ENCODE measurements at regions not wholly inside any gene's neighbourhood (a gene's known extent, or its start where the extent isn't known, plus 50 kb on each side); places are given as distances from the start of the nearest gene placed in this dataset.
"Not testable (repeated sequence)": the region's sequence is repeated elsewhere in the genome, so short reads cannot be mapped to it uniquely, and the experiment has no call there.

GRCh38 chr3:103203441-103203840 lies 768.6 kb downstream of the ZPLD1 start:
- DNase-seq = no peak

DNA sequence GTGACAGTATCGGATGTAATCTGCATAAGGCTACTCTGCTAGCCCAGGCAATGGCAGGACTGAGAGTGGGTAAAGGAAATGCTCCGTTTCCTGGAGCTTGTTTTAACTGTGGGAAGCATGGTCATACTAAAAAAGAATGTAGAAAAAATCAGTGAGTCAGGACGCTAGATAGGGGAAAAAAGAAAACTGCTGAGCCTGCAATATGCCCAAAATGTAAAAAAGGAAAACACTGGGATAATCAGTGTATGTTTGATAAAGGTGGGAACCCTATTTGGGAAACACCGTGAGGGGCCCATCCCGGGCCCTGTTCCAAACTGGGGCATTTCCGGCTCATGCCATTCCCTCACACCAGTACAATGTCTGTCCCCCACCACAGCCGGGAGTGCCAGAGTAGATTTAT lies 775.8 kb downstream of the ZPLD1 start:
- DNase-seq = no peak

- no peak for DNase-seq
Observed at GRCh38 chr3:103218146-103218545, 783.3 kb downstream of the ZPLD1 start.

DNA sequence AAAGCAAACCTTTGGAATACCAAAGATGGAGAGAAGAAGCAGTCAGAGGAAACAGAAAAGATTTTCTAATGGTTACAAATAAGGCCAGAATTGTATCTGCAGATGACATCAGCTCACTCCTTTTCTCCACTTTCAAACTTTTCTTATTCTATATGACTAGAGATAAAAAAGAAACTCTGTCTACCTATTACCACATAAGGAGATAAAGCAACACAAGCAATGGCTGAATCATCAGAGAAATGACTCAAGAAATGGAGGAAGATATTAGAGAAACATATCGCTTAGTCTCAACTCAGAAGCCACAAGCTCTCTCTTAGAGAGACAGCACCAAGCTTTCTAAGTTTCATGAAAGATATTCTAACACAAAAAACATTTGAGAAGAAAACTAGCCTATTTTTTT lies 784.0 kb downstream of the ZPLD1 start:
- DNase-seq = no peak

GRCh38 chr3:103227651-103228050 lies 792.8 kb downstream of the ZPLD1 start:
- no peak for DNase-seq

DNA sequence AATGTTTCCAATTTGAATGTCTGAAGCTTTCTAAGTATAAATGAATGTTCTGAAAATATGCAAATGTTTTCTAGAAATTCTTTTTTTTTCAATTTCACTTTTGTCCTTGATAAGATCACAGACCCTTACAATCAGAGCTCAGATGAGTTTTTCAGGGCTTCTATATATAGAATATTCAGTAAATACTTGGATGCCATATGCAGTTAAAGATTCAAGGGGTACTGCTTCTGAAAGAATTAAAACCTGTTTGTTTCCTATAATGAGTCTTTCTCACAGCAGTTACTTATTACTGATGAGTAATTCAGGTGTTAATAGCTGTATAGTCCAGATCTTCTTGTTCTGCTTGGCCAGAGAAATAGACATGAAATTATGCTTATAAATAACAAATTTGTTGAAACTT lies 812.6 kb downstream of the ZPLD1 start:
- DNase-seq = no peak

GRCh38 chr3:103254827-103255226 lies 820.0 kb downstream of the ZPLD1 start:
- not testable (repeated sequence) for DNase-seq

- DNase-seq = no peak
Observed at GRCh38 chr3:103269287-103269686, 834.5 kb downstream of the ZPLD1 start.

- no peak for DNase-seq
Observed at GRCh38 chr3:103271575-103271974, 836.8 kb downstream of the ZPLD1 start.

DNA sequence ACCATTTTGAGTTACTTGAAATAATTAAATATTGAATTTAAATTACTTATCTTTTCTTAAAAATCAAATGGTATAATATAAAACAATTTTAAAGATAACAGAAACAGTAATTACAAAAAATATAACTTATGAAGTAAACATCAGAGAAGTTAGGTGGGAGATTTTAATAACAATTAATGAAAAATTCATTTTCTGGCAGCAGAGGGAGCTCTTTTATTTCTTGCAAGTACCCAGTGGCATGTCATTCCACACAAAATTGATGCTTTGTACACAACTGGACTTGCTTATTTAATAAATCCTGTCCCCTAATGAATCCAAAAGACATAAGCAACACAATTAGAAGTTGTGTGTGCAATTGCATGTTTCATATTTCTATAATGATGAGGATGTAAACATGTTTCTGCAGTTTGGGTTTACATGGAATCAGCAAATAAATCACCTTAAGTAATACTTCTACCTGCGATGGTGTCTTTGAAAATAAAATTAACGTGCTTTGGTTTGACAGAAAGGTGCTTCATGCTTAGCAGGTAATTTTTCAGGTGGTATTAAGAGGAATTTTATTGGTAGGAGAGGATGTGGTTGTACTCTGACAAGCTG lies 861.3 kb downstream of the ZPLD1 start:
- peak; percentile 61 for DNase-seq

DNA sequence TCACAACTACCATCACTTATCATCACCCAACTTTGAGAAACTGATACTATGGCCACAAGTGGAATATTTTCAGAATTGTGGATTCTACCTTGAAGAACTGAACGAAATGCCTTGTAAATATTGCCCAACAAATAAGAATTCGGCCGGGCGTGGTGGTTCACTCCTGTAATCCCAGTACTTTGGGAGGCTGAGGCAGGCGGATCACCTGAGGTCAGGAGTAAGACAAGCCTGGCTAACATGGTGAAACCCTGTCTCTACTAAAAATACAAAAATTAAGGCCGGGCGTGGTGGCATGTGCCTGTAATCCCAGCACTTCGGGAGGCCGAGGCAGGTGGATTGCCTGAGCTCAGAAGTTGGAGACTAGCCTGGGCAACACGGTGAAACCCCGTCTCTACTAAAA lies 862.7 kb downstream of the ZPLD1 start:
- not testable (repeated sequence) for DNase-seq

GRCh38 chr3:103306104-103306503 lies 871.3 kb downstream of the ZPLD1 start:
- DNase-seq = no peak

- DNase-seq = peak; percentile 55
Observed at GRCh38 chr3:103308921-103309320, 874.1 kb downstream of the ZPLD1 start.

- DNase-seq = no peak
Observed at GRCh38 chr3:103319912-103320311, 885.1 kb downstream of the ZPLD1 start.

DNA sequence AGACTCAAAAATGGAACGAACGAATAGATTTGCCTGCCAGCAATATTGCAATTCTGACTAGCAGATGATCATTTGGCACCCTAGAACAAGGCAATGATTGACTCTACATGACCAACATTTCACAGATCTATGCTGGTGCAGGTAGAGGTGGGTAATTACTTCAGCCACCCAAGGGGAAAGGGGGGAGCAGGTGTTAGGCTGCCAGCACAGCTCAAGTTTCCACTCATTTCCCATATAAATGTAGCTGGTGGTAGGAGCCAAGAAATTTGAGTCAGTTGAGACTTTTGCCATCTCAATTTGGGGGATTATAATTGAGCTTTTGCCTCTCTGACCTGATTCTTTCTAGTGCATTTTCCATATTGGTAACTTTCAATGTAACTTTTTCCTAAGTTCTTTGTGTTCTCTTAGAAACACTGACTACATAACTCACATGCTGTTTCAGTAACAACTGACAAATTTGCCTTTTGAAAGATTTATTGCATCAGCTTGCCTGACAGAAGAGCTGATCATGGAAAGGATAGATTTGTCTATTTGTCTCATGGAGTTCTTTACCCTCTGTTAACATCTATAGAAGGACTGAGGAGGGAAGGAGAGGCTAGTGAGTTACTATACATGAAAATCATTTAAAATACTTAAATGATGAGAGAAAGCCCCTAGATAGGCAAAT lies 902.5 kb downstream of the ZPLD1 start:
- no peak for DNase-seq

- no peak for DNase-seq
Observed at GRCh38 chr3:103341078-103341606, 906.3 kb downstream of the ZPLD1 start.

DNA sequence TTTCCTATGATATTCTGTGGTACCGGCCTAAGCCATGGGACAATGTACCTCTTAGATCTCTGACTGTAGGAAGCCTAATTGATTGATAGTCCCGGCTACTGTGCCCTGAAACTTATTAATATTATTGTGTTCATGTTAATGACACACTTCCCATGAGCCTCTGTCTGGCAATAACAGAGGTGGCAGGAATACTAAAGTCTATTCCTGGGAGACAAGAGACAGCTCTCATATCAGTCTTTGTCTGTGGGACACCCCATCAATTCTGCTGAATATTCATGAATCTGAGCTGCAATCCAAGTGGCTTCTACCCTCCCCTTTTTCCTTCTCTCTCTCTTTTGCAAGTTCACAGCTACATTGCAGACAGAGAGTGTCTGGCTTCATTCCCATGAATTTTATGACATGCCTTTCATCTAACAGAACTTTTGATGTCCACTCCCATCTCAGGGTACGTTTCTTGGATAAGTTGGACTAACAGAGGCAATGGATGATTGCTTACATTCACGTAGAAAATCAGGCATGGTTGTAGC lies 907.5 kb downstream of the ZPLD1 start:
- DNase-seq = no peak

DNA sequence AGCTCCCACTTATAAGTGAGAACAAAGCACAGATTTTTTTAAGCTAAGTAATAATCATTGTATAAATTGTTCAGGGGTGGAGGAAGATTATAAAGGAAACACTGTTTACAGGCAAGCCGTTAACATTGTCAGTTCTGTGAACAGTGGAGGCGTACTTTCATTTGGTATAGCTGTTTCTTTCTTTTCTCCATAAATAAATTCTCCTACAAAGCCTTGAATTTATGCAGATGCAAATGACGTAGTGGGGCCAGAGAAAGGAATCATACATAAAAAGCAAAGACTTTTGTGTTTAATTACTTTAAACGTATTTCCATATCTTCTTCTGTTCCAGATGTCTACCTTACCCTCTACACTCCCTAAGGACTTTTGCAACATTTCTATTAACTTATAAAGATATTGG lies 914.9 kb downstream of the ZPLD1 start:
- no peak for DNase-seq

GRCh38 chr3:103365467-103365866 lies 930.7 kb downstream of the ZPLD1 start:
- DNase-seq = no peak

GRCh38 chr3:103367481-103367880 lies 932.7 kb downstream of the ZPLD1 start:
- no peak for DNase-seq

DNA sequence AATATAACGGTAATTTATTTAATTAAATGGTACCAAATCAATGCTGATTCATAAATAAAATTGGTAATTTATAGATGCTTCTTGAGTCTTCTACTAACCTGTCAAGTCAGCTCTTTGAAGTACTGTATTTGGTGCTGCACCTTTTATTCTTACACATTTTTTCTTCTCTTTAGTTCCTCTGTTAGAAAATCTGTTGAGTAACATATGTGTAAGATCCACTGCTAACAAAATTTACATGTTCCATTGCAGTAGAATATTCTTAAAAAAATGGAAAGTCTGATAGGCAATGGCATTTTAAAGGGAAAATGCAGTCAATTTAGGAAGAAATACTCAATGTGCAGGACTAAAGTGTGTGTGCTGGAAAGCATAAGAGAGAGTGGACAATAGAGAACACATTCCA lies 936.6 kb downstream of the ZPLD1 start:
- DNase-seq = no peak

DNA sequence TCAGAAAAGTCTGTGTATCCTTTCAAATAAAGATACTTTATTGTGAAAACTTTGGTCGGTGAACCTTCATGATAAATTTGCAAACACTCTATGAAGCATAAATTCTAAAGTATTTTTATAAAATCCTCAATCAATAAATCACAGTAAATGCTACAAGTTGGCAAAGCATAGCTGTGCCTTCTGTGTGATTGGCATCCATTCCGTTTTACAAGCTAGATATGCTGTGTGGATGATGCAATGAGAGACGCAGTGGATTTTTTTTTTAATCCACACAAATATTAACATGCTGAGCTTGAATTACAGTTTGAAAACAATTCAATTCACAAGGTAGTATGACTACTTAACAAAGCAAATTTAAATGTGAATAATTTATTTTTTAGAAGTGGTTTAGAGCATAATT lies 937.2 kb downstream of the ZPLD1 start:
- DNase-seq = no peak

DNA sequence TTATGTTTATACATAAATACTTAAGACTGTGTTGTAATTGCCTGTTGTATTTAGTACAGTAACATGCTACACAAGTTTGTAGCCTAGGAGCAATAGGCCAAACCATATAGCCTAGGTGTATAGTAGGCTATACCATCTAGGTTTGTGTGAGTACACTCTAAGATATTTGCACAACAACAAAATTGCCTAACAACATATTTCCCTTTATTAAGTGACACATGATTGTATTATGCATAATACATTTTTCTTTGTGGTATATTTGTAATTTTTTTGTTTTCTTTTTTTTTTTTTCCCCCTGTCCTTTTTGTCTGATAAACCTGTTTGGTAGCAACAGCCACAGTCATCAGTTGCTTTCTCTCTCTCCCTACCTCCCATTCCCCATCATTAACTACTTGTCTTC lies 945.6 kb downstream of the ZPLD1 start:
- no peak for DNase-seq

GRCh38 chr3:103381296-103382079 lies 946.7 kb downstream of the ZPLD1 start:
- DNase-seq = no peak

Data from NCI-H82 (cell line).